ENCODE measurements at regions not wholly inside any gene's neighbourhood (a gene's known extent, or its start where the extent isn't known, plus 50 kb on each side); places are given as distances from the start of the nearest gene placed in this dataset.

DNA sequence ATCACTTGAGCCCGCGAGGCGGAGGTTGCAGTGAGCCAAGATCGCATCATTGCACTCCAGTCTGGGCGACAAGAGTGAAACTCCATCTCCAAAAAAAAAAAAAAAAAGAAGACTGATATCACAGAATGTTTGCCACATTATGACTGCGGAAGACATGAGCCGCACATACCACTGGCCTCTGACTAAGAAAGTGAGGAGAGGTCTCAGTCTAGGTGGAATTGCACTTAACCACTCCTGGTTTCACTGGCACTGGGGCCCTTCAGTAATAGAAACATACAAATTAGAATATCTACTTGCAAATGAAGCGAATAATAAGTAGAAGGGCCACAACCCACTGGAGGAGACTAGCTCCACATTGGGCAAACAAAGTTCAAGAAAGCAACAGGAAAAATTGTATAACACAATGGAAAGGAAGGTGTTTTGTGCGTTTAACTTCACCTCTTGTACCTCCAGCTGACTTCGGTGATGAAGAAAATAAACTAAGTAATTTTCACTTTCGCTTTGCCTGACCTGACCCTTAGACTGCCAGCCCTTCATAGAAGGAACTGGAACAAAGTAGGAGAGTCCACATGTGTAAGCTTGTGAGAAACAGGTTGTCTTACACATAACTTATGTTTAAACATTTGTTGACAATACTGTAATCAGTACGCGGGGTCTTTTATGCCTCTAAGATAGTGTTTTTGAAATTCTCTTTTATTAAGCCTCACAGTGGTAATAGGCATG is 147.5 kb upstream of the TSHZ2 start:
- H3K27me3 Mint-ChIP-seq (ENCODE audit: insufficient read depth) = no peaks in the 10 kb centered on the region
- H3K4me3 Mint-ChIP-seq = no peak overlapping the region
- H3K4me1 Mint-ChIP-seq (ENCODE audit: low read depth) = no peaks in the 10 kb centered on the region
- DNase-seq = no peak
- no peaks in the 10 kb centered on the region for H3K36me3 Mint-ChIP-seq (ENCODE audit: low read depth)
- H3K27ac Mint-ChIP-seq = no peak overlapping the region
- H3K9me3 Mint-ChIP-seq = peaks cover 32% of the 10 kb centered on the region
- TF ChIP-seq, protein P1, sequence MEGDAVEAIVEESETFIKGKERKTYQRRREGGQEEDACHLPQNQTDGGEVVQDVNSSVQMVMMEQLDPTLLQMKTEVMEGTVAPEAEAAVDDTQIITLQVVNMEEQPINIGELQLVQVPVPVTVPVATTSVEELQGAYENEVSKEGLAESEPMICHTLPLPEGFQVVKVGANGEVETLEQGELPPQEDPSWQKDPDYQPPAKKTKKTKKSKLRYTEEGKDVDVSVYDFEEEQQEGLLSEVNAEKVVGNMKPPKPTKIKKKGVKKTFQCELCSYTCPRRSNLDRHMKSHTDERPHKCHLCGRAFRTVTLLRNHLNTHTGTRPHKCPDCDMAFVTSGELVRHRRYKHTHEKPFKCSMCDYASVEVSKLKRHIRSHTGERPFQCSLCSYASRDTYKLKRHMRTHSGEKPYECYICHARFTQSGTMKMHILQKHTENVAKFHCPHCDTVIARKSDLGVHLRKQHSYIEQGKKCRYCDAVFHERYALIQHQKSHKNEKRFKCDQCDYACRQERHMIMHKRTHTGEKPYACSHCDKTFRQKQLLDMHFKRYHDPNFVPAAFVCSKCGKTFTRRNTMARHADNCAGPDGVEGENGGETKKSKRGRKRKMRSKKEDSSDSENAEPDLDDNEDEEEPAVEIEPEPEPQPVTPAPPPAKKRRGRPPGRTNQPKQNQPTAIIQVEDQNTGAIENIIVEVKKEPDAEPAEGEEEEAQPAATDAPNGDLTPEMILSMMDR (IDR thresholded peaks at IDR 0.05) = no peak

DNA sequence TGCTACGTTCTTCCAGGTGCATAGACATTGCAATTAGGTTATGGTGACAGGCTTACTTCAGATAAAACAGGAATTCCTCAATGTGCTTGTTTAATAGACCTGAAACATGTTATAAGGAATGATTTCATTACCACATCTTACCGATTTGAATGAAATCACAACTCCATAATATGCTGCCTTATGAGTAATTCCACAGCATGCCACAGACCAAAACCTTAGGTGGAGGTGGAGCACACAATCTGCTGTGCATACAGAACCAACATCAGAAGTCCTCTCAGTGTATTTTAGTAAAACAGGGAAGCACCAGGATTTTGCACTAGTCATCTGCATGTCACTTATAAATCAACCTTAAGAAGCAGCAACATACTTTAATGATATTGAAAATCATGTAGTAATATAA is 148.9 kb upstream of the TSHZ2 start:
- no peak for DNase-seq
- Mint-ChIP-seq H3K4me1 (ENCODE audit: low read depth) (no peaks in the 10 kb centered on the region), H3K27me3 (ENCODE audit: insufficient read depth) (no peaks in the 10 kb centered on the region), H3K36me3 (ENCODE audit: low read depth) (no peaks in the 10 kb centered on the region), H3K9me3 (peaks cover 34% of the 10 kb centered on the region), H3K27ac (no peak overlapping the region), H3K4me3 (no peak overlapping the region)
- TF ChIP-seq, protein P1 (IDR thresholded peaks at IDR 0.05) = no peak

DNA sequence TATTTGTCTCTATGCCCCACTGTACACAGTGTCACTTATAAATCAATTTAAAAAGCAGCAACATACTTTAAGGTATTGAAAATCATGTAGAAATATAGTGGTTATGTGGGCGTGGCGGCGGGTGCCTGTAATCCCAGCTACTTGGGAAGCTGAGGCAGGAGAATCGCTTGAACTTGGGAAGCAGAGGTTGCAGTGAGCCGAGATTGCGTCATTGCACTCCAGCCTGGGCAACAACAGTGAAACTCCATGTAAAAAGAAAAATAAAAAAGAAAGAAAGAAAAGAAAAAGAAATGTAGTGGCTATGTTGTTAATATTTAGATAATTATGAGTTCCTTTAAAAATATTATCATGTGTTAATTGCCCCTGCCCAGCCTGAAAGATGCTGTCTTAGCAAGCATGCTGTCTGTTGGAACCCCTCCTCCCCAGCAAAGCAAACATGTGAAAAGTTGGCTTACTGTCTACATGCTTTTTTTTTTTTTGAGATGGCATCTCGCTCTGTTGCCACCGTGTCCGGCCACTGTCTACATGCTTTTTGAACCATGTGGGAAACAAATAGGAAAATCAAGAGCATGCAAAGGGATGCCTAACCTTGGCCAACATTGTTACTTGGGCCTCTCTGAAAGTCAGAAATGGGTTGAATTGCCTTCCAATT is 151.4 kb upstream of the TSHZ2 start:
- TF ChIP-seq, protein P1 (IDR thresholded peaks at IDR 0.05) = no peak
- H3K4me1 Mint-ChIP-seq (ENCODE audit: low read depth) = no peaks in the 10 kb centered on the region
- no peaks in the 10 kb centered on the region for H3K36me3 Mint-ChIP-seq (ENCODE audit: low read depth)
- H3K9me3 Mint-ChIP-seq = peaks cover 33% of the 10 kb centered on the region
- H3K27me3 Mint-ChIP-seq (ENCODE audit: insufficient read depth) = no peaks in the 10 kb centered on the region; the same call in 1 of the 2 replicates
- DNase-seq = no peak
- H3K4me3 Mint-ChIP-seq = no peak overlapping the region
- H3K27ac Mint-ChIP-seq = no peak overlapping the region

DNA sequence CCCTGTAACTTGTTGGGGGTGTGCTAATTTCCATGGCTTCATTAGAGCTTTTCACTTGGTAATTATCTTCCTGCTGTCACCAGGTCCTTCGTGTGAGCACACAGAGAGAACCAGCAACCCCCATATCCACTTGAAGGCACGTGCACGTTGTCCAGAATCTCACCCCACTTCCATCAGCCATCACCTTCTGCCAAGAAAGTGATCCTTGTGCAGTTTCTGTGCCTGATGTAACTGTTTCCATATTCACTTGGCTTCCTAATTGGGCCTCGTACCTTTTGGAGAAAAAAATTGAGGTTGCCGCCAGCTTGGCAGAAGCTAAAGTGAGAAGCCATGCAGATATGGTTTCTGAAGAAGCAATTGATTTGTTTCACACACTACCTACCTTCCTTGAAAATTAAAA is 153.7 kb upstream of the TSHZ2 start:
- no peaks in the 10 kb centered on the region for H3K4me1 Mint-ChIP-seq (ENCODE audit: low read depth)
- no peaks in the 10 kb centered on the region; the same call in 1 of the 2 replicates for H3K27me3 Mint-ChIP-seq (ENCODE audit: insufficient read depth)
- DNase-seq = no peak
- no peak overlapping the region for H3K4me3 Mint-ChIP-seq
- H3K27ac Mint-ChIP-seq = no peak overlapping the region
- TF ChIP-seq, protein P1 (IDR thresholded peaks at IDR 0.05) = no peak
- no peaks in the 10 kb centered on the region for H3K36me3 Mint-ChIP-seq (ENCODE audit: low read depth)
- H3K9me3 Mint-ChIP-seq = peaks cover 36% of the 10 kb centered on the region

DNA sequence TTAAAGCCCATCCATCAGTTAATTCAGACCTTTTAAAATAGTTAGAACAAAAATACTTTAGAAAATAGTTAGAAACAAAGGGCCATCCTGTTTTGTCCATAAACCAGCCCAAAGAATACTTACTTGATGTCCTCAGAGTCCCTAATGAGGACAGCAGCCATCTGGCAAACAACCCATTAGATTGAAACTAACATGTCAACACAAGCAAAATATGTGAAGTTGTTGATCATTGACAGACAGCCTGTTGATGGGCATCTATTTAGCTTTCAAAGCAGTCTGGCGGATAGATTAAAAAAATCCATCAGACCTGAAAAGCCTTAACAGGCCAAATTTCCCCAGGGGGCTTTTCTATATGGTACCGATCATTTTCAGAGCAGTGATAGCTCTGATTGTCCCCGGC is 154.2 kb upstream of the TSHZ2 start:
- Mint-ChIP-seq H3K27ac (no peak overlapping the region), H3K27me3 (ENCODE audit: insufficient read depth) (no peaks in the 10 kb centered on the region; the same call in 1 of the 2 replicates), H3K9me3 (peaks cover 41% of the 10 kb centered on the region), H3K36me3 (ENCODE audit: low read depth) (no peaks in the 10 kb centered on the region), H3K4me1 (ENCODE audit: low read depth) (no peaks in the 10 kb centered on the region), H3K4me3 (no peak overlapping the region)
- TF ChIP-seq, protein P1 (IDR thresholded peaks at IDR 0.05) = no peak
- DNase-seq = no peak
